B cell (primary cell): ENCODE measurements at regions not wholly inside any gene's neighbourhood (a gene's known extent, or its start where the extent isn't known, plus 50 kb on each side); places are given as distances from the start of the nearest gene placed in this dataset.
A peak's percentile ranks its signal among the peaks of the same experiment; 100 is the strongest.
"Not testable (repeated sequence)": the region's sequence is repeated elsewhere in the genome, so short reads cannot be mapped to it uniquely, and the experiment has no call there.

ENCODE experiments used
- ATAC-seq: fragments of 200-7000 bp; cut with Tn5 transposase; one replicate; pipeline ENCODE4 v1.10.0; 2021; ENCODE audit warnings: low read depth, mild to moderate bottlenecking, moderate number of reproducible peaks, moderate library complexity
- CTCF ChIA-PET: fragments of 350-600 bp; sonication (Branson Sonifier 250); formaldehyde crosslinking; loops from one replicate; lab custom pipeline; 2021; ENCODE audit warnings: antibody characterized with exemption, inconsistent platforms; lab: Charles Lee
- POLR2A ChIA-PET: fragments of 350-600 bp; sonication (Branson Sonifier 250); formaldehyde crosslinking; loops from one replicate; lab custom pipeline; 2021; ENCODE audit warnings: antibody characterized with exemption; lab: Charles Lee
- DNase-seq: peaks from one replicate; pipeline ENCODE4 v3.0.0; 2013
- H2AFZ ChIP-seq: 2 replicates; pipeline ENCODE4 v1.6.1; 2012; ENCODE audit warnings: mild to moderate bottlenecking, low read depth, low read length; ENCODE audit not compliant: insufficient read depth, poor library complexity, severe bottlenecking
- H3K27ac ChIP-seq, 2 donors: 1 replicate in 1 of 2; 2 replicates in 1 of 2; pipeline ENCODE4 v1.5.1; 2012 to 2013; ENCODE audit warnings: low read length in 2 of 2, mild to moderate bottlenecking in 2 of 2, moderate library complexity in 1 of 2
- H3K27me3 ChIP-seq, 4 experiments: fragments of 200-600 bp in 1 of 4; sonication (generic) in 1 of 4; replicated peaks in 1 of 4; 1 replicate in 2 of 4; 2 replicates in 2 of 4; pipeline versions ENCODE4 v1.6.1 to v1.7.0; 2013 to 2016; ENCODE audit warnings: low read length in 3 of 4, mild to moderate bottlenecking in 2 of 4, mixed read lengths in 1 of 4, moderate library complexity in 1 of 4; ENCODE audit not compliant: insufficient read depth in 4 of 4, control insufficient read depth in 3 of 4; ENCODE audit errors: control extremely low read depth in 1 of 4
- H3K36me3 ChIP-seq, 2 experiments: replicated peaks in 1 of 2; 1 replicate in 1 of 2; 2 replicates in 1 of 2; pipeline versions ENCODE4 v1.6.1 to v1.7.1; 2013; ENCODE audit warnings: low read length in 1 of 2; ENCODE audit not compliant: insufficient read depth in 2 of 2, control insufficient read depth in 1 of 2; ENCODE audit errors: control extremely low read depth in 1 of 2, extremely low read depth in 1 of 2
- H3K4me1 ChIP-seq, 2 donors: fragments of 200-600 bp in 1 of 2; sonication (generic) in 1 of 2; 1 replicate in 1 of 2; 2 replicates in 1 of 2; pipeline versions ENCODE4 v1.5.1 to v1.6.1; 2013 to 2017; ENCODE audit warnings: low read length in 2 of 2; ENCODE audit not compliant: control insufficient read depth in 2 of 2, insufficient read depth in 2 of 2
- H3K4me2 ChIP-seq: replicated peaks from 2 replicates; pipeline ENCODE3; 2012; ENCODE audit warnings: mild to moderate bottlenecking, low read depth, low read length; ENCODE audit not compliant: poor library complexity, severe bottlenecking
- H3K4me3 ChIP-seq, 5 experiments: fragments of 200-600 bp in 1 of 5; sonication (generic) in 1 of 5; 1 replicate in 3 of 5; 2 replicates in 2 of 5; pipeline versions ENCODE4 v1.5.1 to v1.7.0; 2011 to 2016; ENCODE audit warnings: low read length in 4 of 5, mild to moderate bottlenecking in 4 of 5, low read depth in 2 of 5, control low read depth in 1 of 5, moderate library complexity in 1 of 5; ENCODE audit not compliant: insufficient read depth in 1 of 5; ENCODE audit errors: control extremely low read depth in 1 of 5, extremely low read depth in 1 of 5
- H3K79me2 ChIP-seq: fragments of 200-600 bp; sonication (generic); one replicate; pipeline ENCODE4 v1.6.0; 2016; ENCODE audit warnings: low read length; ENCODE audit not compliant: control insufficient read depth, insufficient read depth
- H3K9ac ChIP-seq: fragments of 200-600 bp; sonication (generic); 2 replicates; pipeline ENCODE4 v1.6.1; 2017; ENCODE audit warnings: mild to moderate bottlenecking, low read length, moderate library complexity
- H3K9me3 ChIP-seq, 3 donors: one replicate each; pipeline versions ENCODE4 v1.6.1 to v1.7.1; 2013; ENCODE audit warnings: low read length in 2 of 3; ENCODE audit not compliant: control insufficient read depth in 2 of 3, insufficient read depth in 1 of 3; ENCODE audit errors: control extremely low read depth in 1 of 3
- H4K20me1 ChIP-seq: 2 replicates; pipeline ENCODE4 v1.6.0; 2012; ENCODE audit warnings: mild to moderate bottlenecking, low read length; ENCODE audit not compliant: insufficient read depth, control insufficient read depth, poor library complexity, severe bottlenecking
- H3K27ac Mint-ChIP-seq: one replicate; pipeline ENCODE4 v1.8.0; 2021; ENCODE audit warnings: mixed read lengths
- H3K27me3 Mint-ChIP-seq: one replicate; pipeline ENCODE4 v1.8.0; 2021; ENCODE audit warnings: mixed read lengths
- H3K4me1 Mint-ChIP-seq: one replicate; pipeline ENCODE4 v1.8.0; 2021; ENCODE audit warnings: mixed read lengths
- H3K4me3 Mint-ChIP-seq: one replicate; pipeline ENCODE4 v1.8.0; 2021; ENCODE audit warnings: mixed read lengths
- H3K9me3 Mint-ChIP-seq: one replicate; pipeline ENCODE4 v1.8.0; 2022; ENCODE audit warnings: mixed read lengths; ENCODE audit not compliant: insufficient read depth
- WGBS: methylation state at CpG from one replicate; pipeline ENCODE4 v1.1.5; 2013; ENCODE audit warnings: missing lambda C conversion rate; ENCODE audit not compliant: insufficient coverage; 5-methylcytosine and 5-hydroxymethylcytosine counted together
- intact Hi-C: fragments of 100-400 bp; cut with micrococcal nuclease; formaldehyde crosslinking; loops from one replicate; pipeline ENCODE4 v1.10.0; 2022

DNA sequence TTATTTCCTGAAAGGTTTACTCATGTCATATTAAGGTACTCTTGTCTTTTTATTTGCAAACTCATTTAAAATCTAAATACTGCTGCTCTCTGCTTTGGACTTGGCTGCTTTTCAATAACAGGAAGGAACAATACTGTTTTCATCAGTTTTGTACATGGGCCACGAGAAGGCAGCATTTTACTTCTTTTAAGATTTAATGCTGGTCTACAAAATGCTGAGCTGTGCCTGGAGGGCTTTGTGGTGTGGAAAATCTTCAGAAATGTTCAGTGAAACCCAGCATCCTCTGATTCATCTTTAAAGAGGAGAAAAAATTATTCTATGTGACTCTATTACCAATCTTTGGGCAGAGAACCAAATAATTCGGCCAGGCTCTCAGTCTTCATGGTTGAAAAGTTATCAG lies 155.9 kb downstream of the POTEB3 start:
- H2AFZ ChIP-seq, H3K9me3 Mint-ChIP-seq, H3K4me1 Mint-ChIP-seq, H3K27me3 ChIP-seq, POLR2A ChIA-PET, intact Hi-C loops, H3K27ac Mint-ChIP-seq, H3K4me3 ChIP-seq, H3K27me3 Mint-ChIP-seq, H3K4me1 ChIP-seq, H3K79me2 ChIP-seq, H3K9ac ChIP-seq, H3K36me3 ChIP-seq, H3K9me3 ChIP-seq, H3K27ac ChIP-seq, H3K4me3 Mint-ChIP-seq, DNase-seq, H4K20me1 ChIP-seq, H3K4me2 ChIP-seq: not testable (repeated sequence)
- whole genome bisulfite sequencing = no CpG with 5 or more reads among the region's 2 CpGs
- CTCF ChIA-PET = interaction anchor here (0.6 to 1.2 kb wide), 4 partner anchors 12 to 927 kb away, joined by 3 read pairs; no protein-coding TSS in a partner anchor
- ATAC-seq = peak; percentile 49

- H3K4me2 ChIP-seq, CTCF ChIA-PET, POLR2A ChIA-PET, H3K9me3 Mint-ChIP-seq, H3K4me1 ChIP-seq, H4K20me1 ChIP-seq, H3K79me2 ChIP-seq, DNase-seq, H3K27me3 Mint-ChIP-seq, H3K36me3 ChIP-seq, H3K4me3 Mint-ChIP-seq, H3K4me3 ChIP-seq, H3K9me3 ChIP-seq, H3K27ac ChIP-seq, intact Hi-C loops, H3K4me1 Mint-ChIP-seq, H3K27ac Mint-ChIP-seq, H3K9ac ChIP-seq, H2AFZ ChIP-seq, H3K27me3 ChIP-seq: not testable (repeated sequence)
- WGBS = no CpG with 5 or more reads among the region's 1 CpG
- ATAC-seq = peak; percentile 79
Measured at GRCh38 chr15:21283210-21283609, 157.1 kb downstream of the POTEB3 start.

- H3K9me3 ChIP-seq, H3K79me2 ChIP-seq, H3K27ac Mint-ChIP-seq, H3K4me1 Mint-ChIP-seq, H2AFZ ChIP-seq, H3K27me3 Mint-ChIP-seq, H3K27ac ChIP-seq, H3K4me3 Mint-ChIP-seq, ATAC-seq, intact Hi-C loops, DNase-seq, H3K4me3 ChIP-seq, H3K9ac ChIP-seq, CTCF ChIA-PET, H4K20me1 ChIP-seq, POLR2A ChIA-PET, H3K36me3 ChIP-seq, H3K4me1 ChIP-seq, H3K27me3 ChIP-seq, H3K9me3 Mint-ChIP-seq, H3K4me2 ChIP-seq: not testable (repeated sequence)
- WGBS = no CpG with 5 or more reads among the region's 3 CpGs
Measured at GRCh38 chr15:21280272-21280671, 160.0 kb downstream of the POTEB3 start.

DNA sequence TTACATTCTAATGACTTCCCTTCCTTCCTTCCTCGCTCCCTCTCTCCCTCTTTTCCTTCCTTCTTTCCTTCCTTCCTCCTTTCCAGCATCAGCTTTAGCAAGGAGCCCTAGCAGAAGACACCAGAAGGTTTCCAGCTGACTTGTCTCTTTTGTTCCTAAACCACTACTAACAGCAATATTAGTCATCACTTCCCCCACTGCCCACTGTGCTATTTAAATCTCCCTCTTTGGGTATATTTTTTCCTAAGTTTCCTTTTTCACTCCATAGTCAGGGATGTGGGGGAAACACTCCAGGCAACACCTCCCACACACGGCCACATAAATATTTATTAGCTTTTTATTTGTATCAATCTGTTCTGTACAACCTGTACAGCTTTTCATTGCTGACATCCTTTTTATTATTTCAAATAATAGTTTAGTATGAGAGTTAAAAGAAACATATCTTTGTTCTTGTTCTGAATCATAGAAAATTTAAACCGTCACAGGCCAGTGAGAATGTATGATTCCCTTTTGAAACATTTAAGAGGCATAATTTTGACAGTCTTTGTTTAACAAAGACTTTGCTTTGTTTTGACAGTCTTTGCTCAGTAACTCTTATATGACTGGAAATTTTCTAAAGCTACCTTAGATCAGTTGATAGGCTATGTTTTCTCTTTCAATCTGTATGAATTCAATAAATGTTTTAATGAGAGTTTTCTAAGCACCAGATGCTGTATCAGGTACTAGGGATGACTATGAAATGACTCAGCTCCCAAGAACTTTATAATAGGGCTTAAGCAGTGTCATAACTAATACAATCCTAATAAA lies 167.9 kb downstream of the POTEB3 start:
- H3K27me3 Mint-ChIP-seq, H3K4me1 Mint-ChIP-seq, ATAC-seq, H2AFZ ChIP-seq, H3K27ac ChIP-seq, H3K79me2 ChIP-seq, H3K9ac ChIP-seq, H3K9me3 ChIP-seq, H3K27ac Mint-ChIP-seq, H3K4me3 ChIP-seq, H3K27me3 ChIP-seq, POLR2A ChIA-PET, H3K4me3 Mint-ChIP-seq, intact Hi-C loops, H3K9me3 Mint-ChIP-seq, H4K20me1 ChIP-seq, H3K4me2 ChIP-seq, H3K36me3 ChIP-seq: not testable (repeated sequence)
- peaks cover 0 to 12% of the 10 kb centered on the region in 2 donors for H3K4me1 ChIP-seq
- WGBS = 53% methylated on average over 2 of the region's 3 CpGs
- DNase-seq = peak; percentile 3
- CTCF ChIA-PET = interaction anchor here (0.9 to 1.0 kb wide), 2 partner anchors 10 to 12 kb away, joined by 3 read pairs; no protein-coding TSS in a partner anchor
